Activated CD4-positive, alpha-beta memory T cell treated with anti-CD3 and anti-CD28 coated beads for 36 hours (primary cell): ENCODE measurements at regions not wholly inside any gene's neighbourhood (a gene's known extent, or its start where the extent isn't known, plus 50 kb on each side); places are given as distances from the start of the nearest gene placed in this dataset.

Source experiments
- CTCF ChIA-PET: fragments of 350-600 bp; sonication (Branson Sonifier 250); formaldehyde crosslinking; loops from one replicate; lab custom pipeline; 2021; ENCODE audit warnings: antibody characterized with exemption, inconsistent platforms; lab: Charles Lee
- POLR2A ChIA-PET: fragments of 350-600 bp; sonication (Branson Sonifier 250); formaldehyde crosslinking; loops from one replicate; lab custom pipeline; 2021; ENCODE audit warnings: antibody characterized with exemption; lab: Charles Lee
- DNase-seq: peaks from one replicate; pipeline ENCODE4 v3.0.0-alpha.2; 2020
- H3K27ac Mint-ChIP-seq: one replicate; pipeline ENCODE4 v1.8.0; 2021; ENCODE audit warnings: mixed read lengths
- H3K27me3 Mint-ChIP-seq: one replicate; pipeline ENCODE4 v1.8.0; 2021; ENCODE audit warnings: mixed read lengths
- H3K36me3 Mint-ChIP-seq: one replicate; pipeline ENCODE4 v1.8.0; 2021; ENCODE audit warnings: mixed read lengths
- H3K4me1 Mint-ChIP-seq: one replicate; pipeline ENCODE4 v1.8.0; 2021; ENCODE audit warnings: low read depth, mixed read lengths
- H3K4me3 Mint-ChIP-seq: one replicate; pipeline ENCODE4 v1.8.0; 2021; ENCODE audit warnings: mild to moderate bottlenecking, mixed read lengths
- H3K9me3 Mint-ChIP-seq: one replicate; pipeline ENCODE4 v1.8.0; 2021; ENCODE audit warnings: mixed read lengths
- intact Hi-C: fragments of 100-400 bp; cut with micrococcal nuclease; formaldehyde crosslinking; loops from one replicate; pipeline ENCODE4 v1.15.1; 2023

- intact Hi-C loops, result no loop called here
- no peak overlapping the region for H3K4me3 Mint-ChIP-seq
- POLR2A ChIA-PET, result no interaction called here
- no peaks in the 10 kb centered on the region for H3K9me3 Mint-ChIP-seq
- H3K4me1 Mint-ChIP-seq, result no peaks in the 10 kb centered on the region
- no peak overlapping the region for H3K27ac Mint-ChIP-seq
- DNase-seq, result no peak
- peaks cover 11% of the 10 kb centered on the region for H3K27me3 Mint-ChIP-seq
- CTCF ChIA-PET, result no interaction called here
- no peaks in the 10 kb centered on the region for H3K36me3 Mint-ChIP-seq
Measured at GRCh38 chr11:86889001-86889341, 66.2 kb downstream of the FZD4 start.

GRCh38 chr11:86891036-86891435 is 64.2 kb downstream of the FZD4 start:
- H3K4me1 Mint-ChIP-seq, result no peaks in the 10 kb centered on the region
- H3K27me3 Mint-ChIP-seq, result peaks cover 6% of the 10 kb centered on the region
- H3K27ac Mint-ChIP-seq, result no peak overlapping the region
- POLR2A ChIA-PET, result no interaction called here
- H3K36me3 Mint-ChIP-seq, result no peaks in the 10 kb centered on the region
- intact Hi-C loops, result no loop called here
- DNase-seq, result no peak
- no peak overlapping the region for H3K4me3 Mint-ChIP-seq
- CTCF ChIA-PET, result no interaction called here
- no peaks in the 10 kb centered on the region for H3K9me3 Mint-ChIP-seq

GRCh38 chr11:86893235-86893634 is 62.0 kb downstream of the FZD4 start:
- ChIA-PET CTCF (interaction anchor here (1.6 kb wide), 1 partner anchor 23 kb away, joined by 5 read pairs; no protein-coding TSS in a partner anchor), POLR2A (no interaction called here)
- Mint-ChIP-seq H3K27ac (no peak overlapping the region), H3K9me3 (no peaks in the 10 kb centered on the region), H3K4me1 (no peaks in the 10 kb centered on the region), H3K4me3 (no peak overlapping the region), H3K27me3 (peaks cover 3% of the 10 kb centered on the region), H3K36me3 (no peaks in the 10 kb centered on the region)
- no peak for DNase-seq
- intact Hi-C loops, result no loop called here
